GM23248 (cell line): ENCODE measurements at regions not wholly inside any gene's neighbourhood (a gene's known extent, or its start where the extent isn't known, plus 50 kb on each side); places are given as distances from the start of the nearest gene placed in this dataset.
"Not testable (repeated sequence)": the region's sequence is repeated elsewhere in the genome, so short reads cannot be mapped to it uniquely, and the experiment has no call there.

Experiments
- DNase-seq: peaks from one replicate; pipeline ENCODE4 v3.0.0-alpha.2; 2015
- H2AFZ ChIP-seq: fragments of 200-600 bp; sonication (generic); 2 replicates; pipeline ENCODE4 v1.6.1; 2016; ENCODE audit warnings: antibody characterized with exemption
- H3F3A ChIP-seq: fragments of 200-600 bp; sonication (generic); 2 replicates; pipeline ENCODE4 v1.6.1; 2016; ENCODE audit warnings: mild to moderate bottlenecking, antibody characterized with exemption, mixed run types; ENCODE audit not compliant: insufficient read depth
- H3K27ac ChIP-seq: fragments of 200-600 bp; sonication (generic); 2 replicates; pipeline ENCODE4 v1.5.1; 2016; ENCODE audit warnings: mild to moderate bottlenecking
- H3K27me3 ChIP-seq: fragments of 200-600 bp; sonication (generic); replicated peaks from 2 replicates; pipeline ENCODE4 v1.6.1; 2016; ENCODE audit warnings: mild to moderate bottlenecking; ENCODE audit not compliant: insufficient read depth
- H3K36me3 ChIP-seq: fragments of 200-600 bp; sonication (generic); 2 replicates; pipeline ENCODE4 v1.6.1; 2016; ENCODE audit warnings: low read depth, mild to moderate bottlenecking
- H3K4me1 ChIP-seq: fragments of 200-600 bp; sonication (generic); 2 replicates; pipeline ENCODE4 v1.6.1; 2016; ENCODE audit warnings: mild to moderate bottlenecking; ENCODE audit not compliant: insufficient read depth
- H3K4me2 ChIP-seq: fragments of 200-600 bp; sonication (generic); one replicate; pipeline ENCODE4 v1.6.1; 2016; ENCODE audit warnings: mild to moderate bottlenecking; ENCODE audit not compliant: unreplicated experiment
- H3K4me3 ChIP-seq: fragments of 200-600 bp; sonication (generic); 2 replicates; pipeline ENCODE4 v1.5.1; 2016; ENCODE audit warnings: mild to moderate bottlenecking
- H3K79me2 ChIP-seq: fragments of 200-600 bp; sonication (generic); 2 replicates; pipeline ENCODE4 v1.6.1; 2016; ENCODE audit warnings: mild to moderate bottlenecking; ENCODE audit not compliant: insufficient read depth
- H3K9ac ChIP-seq: fragments of 200-600 bp; sonication (generic); 2 replicates; pipeline ENCODE4 v1.6.1; 2016; ENCODE audit warnings: mild to moderate bottlenecking
- H3K9me2 ChIP-seq: fragments of 200-600 bp; sonication (generic); 2 replicates; pipeline ENCODE4 v1.6.1; 2016; ENCODE audit warnings: mixed run types, mild to moderate bottlenecking, moderate library complexity; ENCODE audit not compliant: insufficient read depth
- H3K9me3 ChIP-seq: fragments of 200-600 bp; sonication (generic); one replicate; pipeline ENCODE4 v1.6.1; 2017; ENCODE audit warnings: low read depth
- H4K20me1 ChIP-seq: fragments of 200-600 bp; sonication (generic); 2 replicates; pipeline ENCODE4 v1.6.0; 2016; ENCODE audit not compliant: insufficient read depth
- WGBS, 2 experiments: methylation state at CpG; one replicate each; pipeline ENCODE4 v1.1.6; 2015 to 2017; ENCODE audit warnings: low lambda C conversion rate in 2 of 2, low coverage in 1 of 2; ENCODE audit errors: missing lambda C conversion rate in 2 of 2; 5-methylcytosine and 5-hydroxymethylcytosine counted together
- in situ Hi-C: fragments of 300-500 bp; cut with MboI; formaldehyde crosslinking; loops from 2 replicates; pipeline ENCODE4 v1.15.0; 2020

DNA sequence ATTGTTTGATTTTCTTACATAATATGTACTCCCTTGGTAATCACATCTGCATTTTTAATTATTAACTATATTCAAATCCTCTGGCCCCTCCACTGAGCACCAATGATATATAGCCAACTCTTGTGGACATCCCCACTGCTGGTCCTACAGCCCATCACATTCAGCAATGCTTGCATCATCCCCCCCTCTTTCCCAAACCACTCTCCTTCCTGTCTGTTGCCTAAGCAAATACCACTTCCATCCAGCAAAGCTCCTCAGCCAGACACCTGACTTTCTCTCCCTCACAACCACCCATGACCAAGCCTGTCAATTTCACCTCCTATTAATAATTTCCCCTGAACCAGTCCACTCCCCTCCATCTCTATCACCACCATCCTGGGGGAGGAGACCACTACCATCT is 330.1 kb downstream of the GOLGA6L6 start:
- H3K9me3 ChIP-seq, H3F3A ChIP-seq, H4K20me1 ChIP-seq, DNase-seq, H3K4me2 ChIP-seq, in situ Hi-C loops, H3K4me1 ChIP-seq, H3K79me2 ChIP-seq, H3K4me3 ChIP-seq, H3K27me3 ChIP-seq, H3K9ac ChIP-seq, H3K36me3 ChIP-seq, H3K9me2 ChIP-seq, H2AFZ ChIP-seq, H3K27ac ChIP-seq: not testable (repeated sequence)

DNA sequence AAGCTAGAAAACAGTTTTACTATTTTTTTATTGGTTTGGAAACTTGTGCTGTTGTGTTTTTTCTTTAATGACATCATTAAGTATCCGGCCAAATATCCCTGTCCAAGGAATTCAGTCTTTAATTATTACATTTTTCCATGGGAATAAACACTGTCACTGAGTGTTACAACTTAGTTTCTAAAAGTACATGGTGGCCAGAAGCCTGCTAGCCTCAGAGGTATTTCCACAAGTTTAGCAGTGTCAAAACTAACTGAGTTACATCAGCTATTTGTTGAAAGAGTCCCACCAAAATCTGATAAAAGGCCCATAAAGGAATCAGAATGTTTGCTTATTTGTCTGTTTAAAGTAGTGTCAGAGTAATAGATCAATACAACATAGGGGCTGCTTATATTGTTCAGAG is 331.6 kb downstream of the GOLGA6L6 start:
- H3K36me3 ChIP-seq, H3K27ac ChIP-seq, DNase-seq, H3K79me2 ChIP-seq, H2AFZ ChIP-seq, H4K20me1 ChIP-seq, H3K9ac ChIP-seq, H3K4me3 ChIP-seq, in situ Hi-C loops, H3K27me3 ChIP-seq, H3K4me1 ChIP-seq, H3K4me2 ChIP-seq, H3F3A ChIP-seq, H3K9me3 ChIP-seq, H3K9me2 ChIP-seq: not testable (repeated sequence)
- 0% methylated on average over 1 of the region's 1 CpG for WGBS, 2 experiments

DNA sequence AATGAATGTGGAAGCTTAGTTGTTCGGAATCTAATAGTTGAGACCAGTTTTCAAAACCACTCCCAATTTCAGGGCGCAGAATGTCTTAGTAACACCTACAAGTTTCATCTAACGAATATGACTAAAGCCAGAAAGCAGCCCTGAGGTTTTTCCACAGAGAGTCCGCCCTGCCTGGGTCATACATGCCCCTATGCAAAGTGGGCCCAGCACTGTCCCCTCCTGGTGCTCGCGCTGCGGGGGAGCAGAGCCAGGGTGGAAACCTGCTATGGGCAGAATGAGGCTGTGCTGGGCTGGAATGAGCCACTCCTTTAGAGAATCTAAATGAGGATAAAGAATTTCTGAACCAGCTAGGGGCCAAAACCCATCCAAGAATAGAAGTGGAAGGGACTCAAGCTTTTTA is 334.0 kb downstream of the GOLGA6L6 start:
- not testable (repeated sequence) for H3K9ac ChIP-seq

DNA sequence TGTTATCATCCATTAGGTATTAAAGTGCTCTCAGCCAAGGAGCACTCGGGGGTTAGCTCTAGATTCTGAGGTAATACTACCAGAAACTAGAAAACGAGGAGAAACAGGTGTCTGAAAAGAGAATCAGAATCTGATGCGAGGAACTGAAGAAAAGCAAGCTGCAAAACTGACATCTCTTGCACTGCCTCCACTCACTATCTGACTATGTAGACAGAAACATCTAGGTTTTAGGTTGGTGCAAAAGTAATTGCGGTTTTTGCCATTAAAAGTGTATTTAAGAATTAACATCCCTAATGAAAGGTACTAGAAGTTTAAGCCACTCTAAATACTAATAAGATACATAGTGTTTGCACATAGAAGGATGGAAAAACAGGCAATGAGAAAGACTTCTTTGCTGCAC is 334.4 kb downstream of the GOLGA6L6 start:
- H3K4me2 ChIP-seq, H3K36me3 ChIP-seq, H3K4me1 ChIP-seq, H3K4me3 ChIP-seq, H3K27ac ChIP-seq, DNase-seq, H3K9me3 ChIP-seq, H3F3A ChIP-seq, H3K9me2 ChIP-seq, H2AFZ ChIP-seq, in situ Hi-C loops, H3K9ac ChIP-seq, H3K27me3 ChIP-seq, H4K20me1 ChIP-seq, H3K79me2 ChIP-seq: not testable (repeated sequence)
- 23 to 30% methylated on average over 4 of the region's 4 CpGs for WGBS, 2 experiments

More for the DNA sequence above, 334.0 kb downstream of the GOLGA6L6 start:
- DNase-seq, H3K27ac ChIP-seq, H3F3A ChIP-seq, H3K4me2 ChIP-seq, H3K27me3 ChIP-seq, H3K9me3 ChIP-seq, H2AFZ ChIP-seq, H3K4me1 ChIP-seq, in situ Hi-C loops, H3K79me2 ChIP-seq, H4K20me1 ChIP-seq, H3K4me3 ChIP-seq, H3K36me3 ChIP-seq, H3K9me2 ChIP-seq: not testable (repeated sequence)
- WGBS, 2 experiments: 42 to 47% methylated on average over 7 of the region's 7 CpGs

DNA sequence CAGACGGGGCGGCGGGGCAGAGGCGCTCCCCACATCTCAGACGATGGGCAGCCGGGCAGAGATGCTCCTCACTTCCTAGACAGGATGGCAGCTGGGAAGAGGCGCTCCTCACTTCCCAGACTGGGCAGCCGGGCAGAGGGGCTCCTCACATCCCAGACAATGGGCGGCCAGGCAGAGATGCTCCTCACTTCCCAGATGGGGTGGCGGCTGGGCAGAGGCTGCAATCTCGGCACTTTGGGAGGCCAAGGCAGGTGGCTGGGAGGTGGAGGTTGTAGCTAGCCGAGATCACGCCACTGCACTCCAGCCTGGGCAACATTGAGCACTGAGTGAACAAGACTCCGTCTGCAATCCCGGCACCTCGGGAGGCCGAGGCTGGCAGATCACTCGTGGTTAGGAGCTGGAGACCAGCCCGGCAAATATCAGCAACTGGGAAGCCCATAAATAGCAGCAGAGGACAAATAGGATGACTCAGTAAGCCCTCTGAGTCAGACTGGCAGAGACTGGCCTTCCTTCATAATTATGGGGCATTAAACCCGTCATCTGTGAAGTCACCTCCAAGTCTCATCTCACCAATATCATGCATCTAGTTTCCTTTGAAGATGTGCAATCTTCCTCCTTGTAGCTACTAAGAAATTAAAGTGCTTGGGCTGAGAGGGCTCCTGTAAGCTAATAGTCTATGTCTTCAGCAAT is 337.3 kb downstream of the GOLGA6L6 start:
- H3K36me3 ChIP-seq, H3K27me3 ChIP-seq, H3K79me2 ChIP-seq, H3K9me2 ChIP-seq, H2AFZ ChIP-seq, H3K9me3 ChIP-seq, H3K4me3 ChIP-seq, in situ Hi-C loops, H3K27ac ChIP-seq, H3K4me1 ChIP-seq, H3K4me2 ChIP-seq, H3K9ac ChIP-seq, H4K20me1 ChIP-seq, H3F3A ChIP-seq, DNase-seq: not testable (repeated sequence)
- 33 to 48% methylated on average over 14 to 20 of the region's 20 CpGs for WGBS, 2 experiments

DNA sequence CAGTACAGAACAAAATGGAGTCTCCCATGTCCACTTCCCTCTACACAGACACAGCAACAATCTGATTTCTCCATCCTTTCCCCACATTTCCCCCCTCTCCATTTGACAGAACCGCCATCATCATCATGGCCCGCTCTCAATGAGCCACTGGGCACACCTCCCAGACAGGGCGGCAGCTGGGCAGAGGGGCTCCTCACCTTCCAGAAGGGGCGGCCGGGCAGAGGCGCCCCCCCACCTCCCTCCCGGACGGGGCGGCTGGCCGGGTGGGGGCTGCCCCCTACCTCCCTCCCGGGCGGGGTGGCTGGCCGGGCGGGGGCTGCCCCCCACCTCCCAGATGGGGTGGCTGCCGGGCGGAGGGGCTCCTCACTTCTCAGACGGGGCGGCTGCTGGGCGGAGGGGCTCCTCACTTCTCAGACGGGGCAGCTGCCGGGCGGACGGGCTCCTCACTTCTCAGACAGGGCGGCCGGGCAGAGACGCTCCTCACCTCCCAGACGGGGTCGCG is 337.9 kb downstream of the GOLGA6L6 start:
- H2AFZ ChIP-seq, in situ Hi-C loops: not testable (repeated sequence)
- WGBS, 2 experiments: 75 to 78% methylated on average over 3 to 23 of the region's 29 CpGs

DNA sequence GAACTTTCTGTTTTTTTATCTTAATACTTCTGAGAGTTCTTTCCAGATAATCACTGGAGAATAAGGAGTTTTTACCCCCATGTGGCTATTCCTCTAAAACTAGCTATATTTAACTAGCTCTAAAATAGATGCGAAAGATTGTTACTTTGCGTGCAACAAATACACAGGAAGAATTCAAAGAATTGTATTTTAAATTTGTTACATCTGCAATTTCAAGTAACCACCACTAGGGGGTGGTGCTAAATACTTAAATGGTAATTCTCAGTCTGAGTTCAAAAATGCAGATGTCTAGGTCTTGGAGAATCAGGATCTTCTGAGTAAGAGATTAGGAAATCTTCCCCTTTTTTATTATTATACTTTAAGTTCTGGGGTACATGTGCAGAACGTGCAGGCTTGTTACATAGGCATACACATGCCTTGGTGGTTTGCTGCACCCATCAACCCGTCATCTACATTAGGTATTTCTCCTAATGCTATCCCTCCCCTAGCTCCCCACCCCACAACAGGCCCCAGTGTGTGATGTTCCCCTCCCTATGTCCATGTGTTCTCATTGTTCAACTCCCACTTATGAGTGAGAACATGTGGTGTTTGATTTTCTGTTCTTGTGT is 346.9 kb downstream of the GOLGA6L6 start:
- H3K4me1 ChIP-seq, H3K27me3 ChIP-seq, H2AFZ ChIP-seq, H3K9me2 ChIP-seq, H3F3A ChIP-seq, H4K20me1 ChIP-seq, H3K27ac ChIP-seq, H3K9me3 ChIP-seq, DNase-seq, H3K4me3 ChIP-seq, H3K4me2 ChIP-seq, in situ Hi-C loops, H3K36me3 ChIP-seq, H3K79me2 ChIP-seq, H3K9ac ChIP-seq: not testable (repeated sequence)
- WGBS, 2 experiments: 53 to 54% methylated on average over 4 of the region's 4 CpGs

More for the DNA sequence above, 337.9 kb downstream of the GOLGA6L6 start:
- not testable (repeated sequence) for H3K27ac ChIP-seq, DNase-seq, H4K20me1 ChIP-seq, H3K4me1 ChIP-seq, H3K9ac ChIP-seq, H3K36me3 ChIP-seq, H3K9me2 ChIP-seq, H3K27me3 ChIP-seq, H3K4me3 ChIP-seq, H3K79me2 ChIP-seq, H3K9me3 ChIP-seq, H3F3A ChIP-seq, H3K4me2 ChIP-seq
